DMS 273 (cell line): ENCODE measurements at regions not wholly inside any gene's neighbourhood (a gene's known extent, or its start where the extent isn't known, plus 50 kb on each side); places are given as distances from the start of the nearest gene placed in this dataset.

Experiments
- DNase-seq: peaks from one replicate; lab custom pipeline; 2025; ENCODE audit not compliant: unreplicated experiment; lab: John Stamatoyannopoulos, UW

GRCh38 chr6:121810158-121811032 lies 374.9 kb downstream of the GJA1 start:
- no peak for DNase-seq

GRCh38 chr6:121811106-121811505 lies 375.7 kb downstream of the GJA1 start:
- DNase-seq: no peak

- DNase-seq: no peak
These were observed 380.9 kb downstream of the GJA1 start for GRCh38 chr6:121816361-121816760.

GRCh38 chr6:121816906-121817540 lies 381.6 kb downstream of the GJA1 start:
- no peak for DNase-seq

- no peak for DNase-seq
These were observed 388.0 kb downstream of the GJA1 start for GRCh38 chr6:121823437-121823851.

GRCh38 chr6:121826156-121826810 lies 390.8 kb downstream of the GJA1 start:
- no peak for DNase-seq

GRCh38 chr6:121828146-121828886 lies 392.9 kb downstream of the GJA1 start:
- no peak for DNase-seq

GRCh38 chr6:121830736-121831135 lies 395.3 kb downstream of the GJA1 start:
- no peak for DNase-seq

- no peak for DNase-seq
These were observed 400.2 kb downstream of the GJA1 start for GRCh38 chr6:121835662-121836061.

- no peak for DNase-seq
These were observed 402.2 kb downstream of the GJA1 start for GRCh38 chr6:121837545-121838229.

- no peak for DNase-seq
These were observed 403.4 kb downstream of the GJA1 start for GRCh38 chr6:121838842-121839241.

GRCh38 chr6:121839896-121840295 lies 404.4 kb downstream of the GJA1 start:
- no peak for DNase-seq

- no peak for DNase-seq
These were observed 409.5 kb downstream of the GJA1 start for GRCh38 chr6:121844898-121845297.

- no peak for DNase-seq
These were observed 412.5 kb downstream of the GJA1 start for GRCh38 chr6:121847806-121848522.

GRCh38 chr6:121848523-121849255 lies 413.2 kb downstream of the GJA1 start:
- DNase-seq: no peak

GRCh38 chr6:121849477-121849876 lies 414.0 kb downstream of the GJA1 start:
- peak; percentile 70 for DNase-seq

GRCh38 chr6:121851056-121851455 lies 415.6 kb downstream of the GJA1 start:
- no peak for DNase-seq

GRCh38 chr6:121853686-121854085 lies 418.2 kb downstream of the GJA1 start:
- DNase-seq: no peak

GRCh38 chr6:121855521-121855920 lies 420.1 kb downstream of the GJA1 start:
- no peak for DNase-seq
